Cardiac septum (tissue), 1 donor: ENCODE measurements at regions not wholly inside any gene's neighbourhood (a gene's known extent, or its start where the extent isn't known, plus 50 kb on each side); places are given as distances from the start of the nearest gene placed in this dataset.
A peak's percentile ranks its signal among the peaks of the same experiment; 100 is the strongest.

Source experiments
- DNase-seq: peaks from one replicate; pipeline ENCODE4 v3.0.0-alpha.2; 2020; ENCODE audit warnings: low spot score
- intact Hi-C: fragments of 100-400 bp; cut with DNase I; formaldehyde crosslinking; loops from one replicate; pipeline ENCODE4 v1.14.0; 2022
- donor health status: DM: no; HTN: no; CAD: no.

GRCh38 chr7:63008366-63008765 is 990.3 kb upstream of the ZNF722 start:
- no peak for DNase-seq
- intact Hi-C loops, result no loop called here

GRCh38 chr7:63009771-63010170 is 988.9 kb upstream of the ZNF722 start:
- no peak for DNase-seq
- intact Hi-C loops, result no loop called here

- intact Hi-C loops, result no loop called here
- DNase-seq, result no peak
These were observed 985.9 kb upstream of the ZNF722 start for GRCh38 chr7:63012633-63013183.

GRCh38 chr7:63014792-63015191 is 983.9 kb upstream of the ZNF722 start:
- no peak for DNase-seq
- intact Hi-C loops, result no loop called here

GRCh38 chr7:63023182-63023787 is 975.4 kb upstream of the ZNF722 start:
- intact Hi-C loops, result no loop called here
- DNase-seq, result no peak

- intact Hi-C loops, result no loop called here
- no peak for DNase-seq
These were observed 974.2 kb upstream of the ZNF722 start for GRCh38 chr7:63024446-63024845.

- intact Hi-C loops, result no loop called here
- DNase-seq, result no peak
These were observed 972.8 kb upstream of the ZNF722 start for GRCh38 chr7:63025815-63026214.

GRCh38 chr7:63027075-63027474 is 971.6 kb upstream of the ZNF722 start:
- DNase-seq, result no peak
- intact Hi-C loops, result no loop called here

GRCh38 chr7:63028376-63029206 is 970.1 kb upstream of the ZNF722 start:
- intact Hi-C loops, result no loop called here
- peak; percentile 62 for DNase-seq

GRCh38 chr7:63029207-63029522 is 969.5 kb upstream of the ZNF722 start:
- intact Hi-C loops, result no loop called here

GRCh38 chr7:63030061-63030460 is 968.6 kb upstream of the ZNF722 start:
- intact Hi-C loops, result no loop called here
- DNase-seq, result peak; percentile 33

More at GRCh38 chr7:63029207-63029522, 969.5 kb upstream of the ZNF722 start:
- DNase-seq, result no peak

GRCh38 chr7:63031838-63032436 is 966.7 kb upstream of the ZNF722 start:
- intact Hi-C loops, result no loop called here
- DNase-seq, result peak; percentile 70

GRCh38 chr7:63037242-63037641 is 961.4 kb upstream of the ZNF722 start:
- intact Hi-C loops, result no loop called here
- DNase-seq, result peak; percentile 4

- intact Hi-C loops, result no loop called here
- DNase-seq, result peak; percentile 22
These were observed 959.7 kb upstream of the ZNF722 start for GRCh38 chr7:63038987-63039386.

- peak; percentile 68 for DNase-seq
- intact Hi-C loops, result no loop called here
These were observed 958.8 kb upstream of the ZNF722 start for GRCh38 chr7:63039882-63040281.

- DNase-seq, result peak; percentile 56
- intact Hi-C loops, result no loop called here
These were observed 958.3 kb upstream of the ZNF722 start for GRCh38 chr7:63040336-63040735.

- intact Hi-C loops, result no loop called here
These were observed 957.6 kb upstream of the ZNF722 start for GRCh38 chr7:63040966-63041610.

GRCh38 chr7:63041786-63042185 is 956.9 kb upstream of the ZNF722 start:
- peak; percentile 24 for DNase-seq
- intact Hi-C loops, result no loop called here

More at GRCh38 chr7:63040966-63041610, 957.6 kb upstream of the ZNF722 start:
- DNase-seq, result peak; percentile 43

GRCh38 chr7:63042730-63043511 is 955.7 kb upstream of the ZNF722 start:
- intact Hi-C loops, result no loop called here
- peak; percentile 22 for DNase-seq
